ENCODE measurements at regions not wholly inside any gene's neighbourhood (a gene's known extent, or its start where the extent isn't known, plus 50 kb on each side); places are given as distances from the start of the nearest gene placed in this dataset.

DNA sequence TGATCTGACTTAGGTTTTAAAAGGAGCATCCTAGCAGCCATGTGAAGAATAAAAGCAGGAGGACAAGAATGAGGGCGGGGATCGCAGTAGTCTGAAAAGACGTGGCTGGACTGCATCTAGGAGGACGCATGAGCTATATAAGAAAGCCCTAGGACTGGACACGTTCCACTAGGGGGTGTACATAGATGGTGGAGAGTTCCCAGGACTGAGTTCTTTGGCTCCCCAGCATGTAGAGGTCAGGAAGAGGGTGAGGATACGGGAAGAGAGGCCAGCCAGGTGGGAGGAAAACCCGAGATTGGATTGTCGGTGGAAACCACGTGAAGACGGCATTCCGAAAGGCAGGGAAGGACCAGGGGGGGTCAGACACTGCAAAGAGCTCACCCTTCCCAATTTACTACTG lies 64.2 kb upstream of the CFAP161 start:
- no peak overlapping the region for H3K4me3 ChIP-seq (ENCODE audit: low read depth in 1 of 3, low read length in 3 of 3)
- no peak overlapping the region for H3K9ac ChIP-seq (ENCODE audit: low read depth in 1 of 2, low read length in 2 of 2)
- H3K4me1 ChIP-seq (ENCODE audit: control insufficient read depth in 4 of 4, insufficient read depth in 4 of 4, low read length in 3 of 4): peaks cover 0 to 6% (median 0%) of the 10 kb centered on the region in 4 donors
- no peaks in the 10 kb centered on the region for H3K9me3 ChIP-seq (ENCODE audit: control insufficient read depth in 4 of 4, low read length in 3 of 4)
- WGBS: 90% methylated on average over 11 of the region's 11 CpGs
- H3K27me3 ChIP-seq (ENCODE audit: control insufficient read depth in 4 of 4, insufficient read depth in 4 of 4, low read length in 3 of 4): no peaks in the 10 kb centered on the region
- TF ChIP-seq NR2F2 (IDR thresholded peaks at IDR 0.05) (no peak), JUND (IDR thresholded peaks at IDR 0.05) (no peak), TAF1 (conservative IDR thresholded peaks at IDR 0.05) (no peak), SP1 (IDR thresholded peaks at IDR 0.05) (no peak), EGR1 (IDR thresholded peaks at IDR 0.05; ENCODE audit: low read depth in 2 of 2) (no peak), YY1 (IDR thresholded peaks at IDR 0.05) (no peak), RXRA (IDR thresholded peaks at IDR 0.05) (no peak), HNF4G (IDR thresholded peaks at IDR 0.05) (no peak), GABPA (IDR thresholded peaks at IDR 0.05 in 1 of 2, conservative IDR thresholded peaks at IDR 0.05 in 1 of 2) (no peak), FOXA1 (IDR thresholded peaks at IDR 0.05) (no peak), HNF4A (conservative IDR thresholded peaks at IDR 0.05) (no peak), FOXA2 (IDR thresholded peaks at IDR 0.05) (no peak), RAD21 (IDR thresholded peaks at IDR 0.05) (no peak)
- TF ChIP-seq, protein P1, sequence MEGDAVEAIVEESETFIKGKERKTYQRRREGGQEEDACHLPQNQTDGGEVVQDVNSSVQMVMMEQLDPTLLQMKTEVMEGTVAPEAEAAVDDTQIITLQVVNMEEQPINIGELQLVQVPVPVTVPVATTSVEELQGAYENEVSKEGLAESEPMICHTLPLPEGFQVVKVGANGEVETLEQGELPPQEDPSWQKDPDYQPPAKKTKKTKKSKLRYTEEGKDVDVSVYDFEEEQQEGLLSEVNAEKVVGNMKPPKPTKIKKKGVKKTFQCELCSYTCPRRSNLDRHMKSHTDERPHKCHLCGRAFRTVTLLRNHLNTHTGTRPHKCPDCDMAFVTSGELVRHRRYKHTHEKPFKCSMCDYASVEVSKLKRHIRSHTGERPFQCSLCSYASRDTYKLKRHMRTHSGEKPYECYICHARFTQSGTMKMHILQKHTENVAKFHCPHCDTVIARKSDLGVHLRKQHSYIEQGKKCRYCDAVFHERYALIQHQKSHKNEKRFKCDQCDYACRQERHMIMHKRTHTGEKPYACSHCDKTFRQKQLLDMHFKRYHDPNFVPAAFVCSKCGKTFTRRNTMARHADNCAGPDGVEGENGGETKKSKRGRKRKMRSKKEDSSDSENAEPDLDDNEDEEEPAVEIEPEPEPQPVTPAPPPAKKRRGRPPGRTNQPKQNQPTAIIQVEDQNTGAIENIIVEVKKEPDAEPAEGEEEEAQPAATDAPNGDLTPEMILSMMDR (IDR thresholded peaks at IDR 0.05; ENCODE audit: low read depth, low read length, missing input control): no peak
- TF ChIP-seq, protein P2, sequence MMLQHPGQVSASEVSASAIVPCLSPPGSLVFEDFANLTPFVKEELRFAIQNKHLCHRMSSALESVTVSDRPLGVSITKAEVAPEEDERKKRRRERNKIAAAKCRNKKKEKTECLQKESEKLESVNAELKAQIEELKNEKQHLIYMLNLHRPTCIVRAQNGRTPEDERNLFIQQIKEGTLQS (IDR thresholded peaks at IDR 0.05): no peak
- TF ChIP-seq, protein P3, sequence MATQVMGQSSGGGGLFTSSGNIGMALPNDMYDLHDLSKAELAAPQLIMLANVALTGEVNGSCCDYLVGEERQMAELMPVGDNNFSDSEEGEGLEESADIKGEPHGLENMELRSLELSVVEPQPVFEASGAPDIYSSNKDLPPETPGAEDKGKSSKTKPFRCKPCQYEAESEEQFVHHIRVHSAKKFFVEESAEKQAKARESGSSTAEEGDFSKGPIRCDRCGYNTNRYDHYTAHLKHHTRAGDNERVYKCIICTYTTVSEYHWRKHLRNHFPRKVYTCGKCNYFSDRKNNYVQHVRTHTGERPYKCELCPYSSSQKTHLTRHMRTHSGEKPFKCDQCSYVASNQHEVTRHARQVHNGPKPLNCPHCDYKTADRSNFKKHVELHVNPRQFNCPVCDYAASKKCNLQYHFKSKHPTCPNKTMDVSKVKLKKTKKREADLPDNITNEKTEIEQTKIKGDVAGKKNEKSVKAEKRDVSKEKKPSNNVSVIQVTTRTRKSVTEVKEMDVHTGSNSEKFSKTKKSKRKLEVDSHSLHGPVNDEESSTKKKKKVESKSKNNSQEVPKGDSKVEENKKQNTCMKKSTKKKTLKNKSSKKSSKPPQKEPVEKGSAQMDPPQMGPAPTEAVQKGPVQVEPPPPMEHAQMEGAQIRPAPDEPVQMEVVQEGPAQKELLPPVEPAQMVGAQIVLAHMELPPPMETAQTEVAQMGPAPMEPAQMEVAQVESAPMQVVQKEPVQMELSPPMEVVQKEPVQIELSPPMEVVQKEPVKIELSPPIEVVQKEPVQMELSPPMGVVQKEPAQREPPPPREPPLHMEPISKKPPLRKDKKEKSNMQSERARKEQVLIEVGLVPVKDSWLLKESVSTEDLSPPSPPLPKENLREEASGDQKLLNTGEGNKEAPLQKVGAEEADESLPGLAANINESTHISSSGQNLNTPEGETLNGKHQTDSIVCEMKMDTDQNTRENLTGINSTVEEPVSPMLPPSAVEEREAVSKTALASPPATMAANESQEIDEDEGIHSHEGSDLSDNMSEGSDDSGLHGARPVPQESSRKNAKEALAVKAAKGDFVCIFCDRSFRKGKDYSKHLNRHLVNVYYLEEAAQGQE (IDR thresholded peaks at IDR 0.05): no peak
- TF ChIP-seq, protein P4, sequence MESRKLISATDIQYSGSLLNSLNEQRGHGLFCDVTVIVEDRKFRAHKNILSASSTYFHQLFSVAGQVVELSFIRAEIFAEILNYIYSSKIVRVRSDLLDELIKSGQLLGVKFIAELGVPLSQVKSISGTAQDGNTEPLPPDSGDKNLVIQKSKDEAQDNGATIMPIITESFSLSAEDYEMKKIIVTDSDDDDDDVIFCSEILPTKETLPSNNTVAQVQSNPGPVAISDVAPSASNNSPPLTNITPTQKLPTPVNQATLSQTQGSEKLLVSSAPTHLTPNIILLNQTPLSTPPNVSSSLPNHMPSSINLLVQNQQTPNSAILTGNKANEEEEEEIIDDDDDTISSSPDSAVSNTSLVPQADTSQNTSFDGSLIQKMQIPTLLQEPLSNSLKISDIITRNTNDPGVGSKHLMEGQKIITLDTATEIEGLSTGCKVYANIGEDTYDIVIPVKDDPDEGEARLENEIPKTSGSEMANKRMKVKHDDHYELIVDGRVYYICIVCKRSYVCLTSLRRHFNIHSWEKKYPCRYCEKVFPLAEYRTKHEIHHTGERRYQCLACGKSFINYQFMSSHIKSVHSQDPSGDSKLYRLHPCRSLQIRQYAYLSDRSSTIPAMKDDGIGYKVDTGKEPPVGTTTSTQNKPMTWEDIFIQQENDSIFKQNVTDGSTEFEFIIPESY (IDR thresholded peaks at IDR 0.05): no peak
- TF ChIP-seq, protein P5, sequence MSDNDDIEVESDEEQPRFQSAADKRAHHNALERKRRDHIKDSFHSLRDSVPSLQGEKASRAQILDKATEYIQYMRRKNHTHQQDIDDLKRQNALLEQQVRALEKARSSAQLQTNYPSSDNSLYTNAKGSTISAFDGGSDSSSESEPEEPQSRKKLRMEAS (IDR thresholded peaks at IDR 0.05): no peak
- no peak for DNase-seq (ENCODE audit: low spot score)
- H3K27ac ChIP-seq (ENCODE audit: low read depth in 1 of 2, low read length in 2 of 2): no peak overlapping the region
- H3K36me3 ChIP-seq (ENCODE audit: control insufficient read depth in 4 of 4, insufficient read depth in 3 of 4, low read depth in 1 of 4, low read length in 3 of 4): no peaks in the 10 kb centered on the region

All from liver (tissue), 8 donors.